HG02642 (cell line): ENCODE measurements at regions not wholly inside any gene's neighbourhood (a gene's known extent, or its start where the extent isn't known, plus 50 kb on each side); places are given as distances from the start of the nearest gene placed in this dataset.

ENCODE experiments used
- ATAC-seq: cut with Tn5 transposase; IDR thresholded peaks from one replicate; pipeline ENCODE4 v1.9.1; 2021; ENCODE audit warnings: mild to moderate bottlenecking; ENCODE audit not compliant: unreplicated experiment, poor library complexity

DNA sequence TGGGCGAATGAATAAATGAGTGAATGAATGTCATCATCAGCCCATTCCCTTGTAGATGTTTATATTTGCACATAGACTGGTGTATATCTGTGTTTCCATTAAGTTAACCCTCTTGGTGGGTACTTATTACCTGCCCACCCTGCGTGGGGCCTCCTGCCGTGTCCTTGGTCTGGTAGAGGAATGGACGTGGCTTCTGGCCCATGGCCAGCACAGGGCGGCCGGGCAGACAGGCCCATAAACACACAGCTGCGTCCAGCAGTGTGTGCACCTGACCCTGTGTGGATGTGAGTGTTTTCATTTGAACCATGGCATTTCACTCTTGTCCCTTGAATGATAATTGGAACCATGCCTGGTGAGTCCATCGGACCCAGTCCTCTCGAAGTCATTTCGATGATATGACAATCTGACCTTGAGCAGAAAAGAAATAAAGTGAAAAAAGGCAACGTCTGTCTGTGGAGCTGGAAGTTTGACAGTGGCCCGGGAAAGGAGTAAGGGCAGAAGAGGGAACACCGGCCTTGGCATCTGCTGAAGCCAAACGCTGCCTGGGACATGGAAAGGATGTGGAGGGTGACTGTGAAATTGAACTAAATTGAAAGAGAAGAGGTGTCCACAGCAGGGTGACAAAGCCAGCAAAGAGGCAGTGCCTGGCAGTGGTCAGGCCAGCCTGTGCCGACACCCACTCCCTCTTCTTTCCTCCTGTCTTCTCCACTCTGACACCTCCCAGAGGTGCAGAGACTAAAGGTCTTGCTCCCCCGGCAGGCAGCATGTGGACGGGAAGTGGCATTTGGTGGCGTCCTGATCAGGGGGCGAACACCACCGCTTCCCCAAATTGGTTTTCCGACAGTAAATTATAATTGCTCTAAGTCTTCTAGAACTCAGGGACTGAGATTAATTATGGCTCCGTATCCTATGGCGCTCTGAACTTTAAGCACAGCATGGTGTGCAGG lies 199.0 kb upstream of the ZMIZ1 start:
- no peak for ATAC-seq

DNA sequence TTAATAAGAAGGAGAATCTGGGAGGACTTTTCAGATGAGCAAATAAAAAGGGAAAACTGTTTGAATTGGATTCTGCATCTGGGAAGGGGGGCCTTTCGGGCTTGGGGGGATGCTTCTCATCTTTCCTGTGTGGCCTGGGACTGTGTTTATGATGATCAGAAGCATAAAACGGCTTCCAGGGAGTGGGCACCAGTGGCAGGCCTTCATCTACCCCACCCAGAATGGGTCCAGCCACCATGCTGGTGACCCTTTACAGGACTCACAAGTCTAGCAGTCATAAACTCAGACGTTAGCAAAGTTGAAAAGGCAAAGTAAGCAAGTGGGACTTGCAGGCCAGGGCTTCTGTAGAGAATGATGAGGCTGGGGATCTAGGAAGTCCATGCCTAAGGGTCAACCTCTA lies 198.3 kb upstream of the ZMIZ1 start:
- ATAC-seq, result no peak

DNA sequence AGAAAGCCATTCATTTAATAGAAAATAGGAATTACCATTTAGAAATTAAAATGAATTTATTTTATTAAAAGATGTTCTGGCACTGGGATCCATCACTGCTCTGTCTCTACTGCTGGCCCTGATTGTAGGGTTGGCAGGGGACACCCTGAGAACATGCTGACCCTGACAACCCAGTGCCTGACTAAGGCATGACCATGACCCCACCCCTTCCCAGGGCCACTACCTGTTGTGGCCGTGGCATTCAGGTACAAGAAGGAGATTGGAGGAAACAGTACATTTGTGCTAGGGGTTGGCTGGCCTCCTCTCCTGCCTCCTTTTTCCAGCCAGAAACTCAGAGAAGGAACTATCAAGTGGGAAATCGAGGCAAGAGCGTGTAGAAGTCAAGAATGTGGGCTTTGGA lies 197.0 kb upstream of the ZMIZ1 start:
- ATAC-seq, result no peak

DNA sequence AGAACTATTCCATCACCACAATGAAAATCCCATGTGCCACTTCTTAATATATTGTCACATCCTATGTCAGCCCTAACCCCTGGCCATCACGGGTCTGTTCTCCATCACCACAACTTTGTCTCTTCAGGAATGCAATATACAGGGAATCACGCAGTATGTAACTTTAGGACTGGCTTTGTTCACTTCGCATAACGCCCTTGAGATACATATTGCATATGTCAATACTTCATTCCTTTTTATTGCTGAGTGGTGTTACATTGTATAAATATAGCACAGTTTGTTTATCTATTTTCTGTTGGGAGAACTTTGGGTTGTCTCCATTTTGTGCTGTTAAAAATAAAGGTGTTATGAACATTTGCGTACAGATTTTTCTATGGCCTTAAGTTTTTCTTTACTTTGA lies 195.4 kb upstream of the ZMIZ1 start:
- no peak for ATAC-seq

DNA sequence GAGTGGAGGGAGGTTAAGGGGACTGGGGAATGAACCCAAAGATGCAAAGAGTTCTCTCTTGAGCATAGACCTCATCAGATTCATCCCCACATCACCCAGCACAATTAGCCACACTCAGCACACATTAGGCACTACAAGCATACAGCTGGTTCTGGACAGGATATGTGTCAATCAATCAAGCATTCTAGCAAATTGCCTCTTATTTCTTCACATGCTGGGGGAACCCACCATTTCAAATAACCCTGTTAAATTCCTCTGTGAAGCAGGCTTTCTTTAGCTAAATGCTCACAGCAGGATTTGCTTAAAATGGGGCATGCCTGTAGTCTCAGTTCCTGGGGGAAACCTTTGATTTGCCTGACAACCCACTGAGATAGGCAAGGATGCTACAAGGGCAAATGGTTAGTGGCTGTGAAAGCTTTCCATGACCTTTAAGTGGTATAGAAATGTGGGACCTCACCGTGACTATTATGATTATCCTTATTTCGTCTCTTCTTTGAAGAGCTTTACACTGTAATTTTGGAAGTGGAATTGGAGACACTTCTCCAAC lies 193.4 kb upstream of the ZMIZ1 start:
- no peak for ATAC-seq

DNA sequence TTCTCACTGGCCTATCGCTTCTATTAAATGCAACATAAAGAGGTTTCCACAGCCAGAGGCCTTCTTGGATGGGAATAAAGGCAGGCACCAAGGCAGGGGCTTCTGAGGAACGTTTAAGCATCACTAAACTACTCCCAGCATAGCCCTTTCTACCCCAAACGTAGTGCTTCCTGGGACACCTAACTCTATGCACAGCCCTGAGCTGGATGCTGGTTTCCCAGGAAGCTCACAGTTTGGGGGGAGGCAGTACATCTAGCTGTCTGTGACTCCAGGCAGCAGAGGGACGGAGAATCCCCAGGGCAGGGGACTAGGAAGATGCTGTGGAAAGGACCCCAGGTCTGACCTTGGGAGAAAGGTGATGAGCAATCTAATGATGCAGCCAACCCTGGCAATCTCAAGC lies 192.8 kb upstream of the ZMIZ1 start:
- ATAC-seq, result no peak

DNA sequence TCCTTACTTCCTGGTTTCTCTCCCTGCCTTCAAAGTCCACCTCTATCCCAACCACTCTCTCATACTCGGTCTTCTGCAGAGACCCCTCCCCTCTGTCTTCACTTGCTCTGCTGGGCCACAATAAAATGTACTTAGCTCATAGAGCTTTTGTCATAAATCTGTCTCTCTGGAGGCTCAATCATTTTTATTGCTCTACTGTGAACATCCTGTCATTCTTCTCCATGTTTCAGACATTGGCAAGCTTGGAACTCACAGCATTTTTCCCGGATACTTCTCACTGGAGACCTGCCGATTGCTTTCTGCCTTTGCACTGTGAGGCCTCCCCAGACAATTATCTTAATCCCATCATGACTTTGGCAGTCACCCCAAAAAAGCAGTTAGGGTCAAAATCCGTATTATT lies 192.3 kb upstream of the ZMIZ1 start:
- no peak for ATAC-seq

DNA sequence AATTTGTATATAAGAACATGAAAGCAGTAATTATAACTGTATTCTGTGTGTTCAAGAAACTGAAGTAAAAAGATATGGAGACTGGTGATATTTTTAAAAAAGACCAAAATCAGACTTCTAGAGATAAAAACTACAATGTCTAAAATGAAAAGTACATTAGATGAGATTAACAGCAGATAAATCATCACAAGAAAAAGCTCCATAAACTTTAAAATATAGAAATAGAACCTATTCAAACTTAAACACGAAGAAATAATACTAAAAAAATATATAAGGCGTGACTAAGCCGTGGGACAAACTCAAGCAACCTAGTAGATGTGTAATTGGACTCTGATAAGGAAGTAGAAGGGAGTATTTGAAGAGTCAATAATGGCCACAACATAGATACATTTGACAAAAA lies 189.1 kb upstream of the ZMIZ1 start:
- no peak for ATAC-seq

DNA sequence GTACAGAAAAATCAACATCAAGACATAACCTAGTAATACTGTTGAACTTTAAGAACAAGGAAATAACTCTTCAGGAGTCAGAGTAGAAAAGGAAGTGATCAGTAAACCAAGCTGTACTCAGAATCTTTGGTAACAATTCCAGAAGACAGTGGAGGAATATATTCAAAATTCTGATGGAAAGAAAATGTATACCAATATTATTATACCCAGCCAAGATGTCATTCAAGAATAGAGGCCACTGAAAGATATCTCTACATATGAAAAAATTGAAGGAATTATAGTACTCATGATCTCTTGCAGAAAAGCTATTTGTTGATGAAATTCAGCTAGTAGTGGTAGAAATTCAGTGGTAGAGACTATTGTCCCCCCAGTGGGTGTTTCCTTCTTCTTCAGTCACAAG lies 182.6 kb upstream of the ZMIZ1 start:
- no peak for ATAC-seq

DNA sequence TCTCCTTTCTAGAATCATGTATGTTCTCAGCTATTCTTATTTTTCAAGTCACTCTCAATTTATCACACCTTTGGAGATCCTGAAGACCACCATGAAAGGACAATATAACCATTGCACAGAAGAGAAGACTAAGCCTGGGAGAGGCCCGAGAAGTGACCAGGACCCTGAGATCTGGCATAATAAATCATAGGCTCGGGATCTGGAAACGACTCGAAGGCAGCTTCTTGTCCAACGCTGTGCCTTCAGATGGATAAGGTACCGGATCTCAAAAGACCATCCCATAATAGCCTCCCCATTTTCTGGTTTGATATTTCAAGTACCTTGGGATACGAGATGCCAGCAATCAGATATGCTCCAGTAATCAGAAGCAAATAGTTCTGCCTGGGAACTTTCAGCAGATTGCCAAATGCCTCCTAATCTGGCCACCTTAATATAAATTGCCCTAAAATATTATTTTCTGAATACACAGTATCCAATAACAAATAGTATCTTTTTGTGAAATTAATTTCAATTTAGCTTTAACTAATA lies 179.2 kb upstream of the ZMIZ1 start:
- ATAC-seq, result no peak

DNA sequence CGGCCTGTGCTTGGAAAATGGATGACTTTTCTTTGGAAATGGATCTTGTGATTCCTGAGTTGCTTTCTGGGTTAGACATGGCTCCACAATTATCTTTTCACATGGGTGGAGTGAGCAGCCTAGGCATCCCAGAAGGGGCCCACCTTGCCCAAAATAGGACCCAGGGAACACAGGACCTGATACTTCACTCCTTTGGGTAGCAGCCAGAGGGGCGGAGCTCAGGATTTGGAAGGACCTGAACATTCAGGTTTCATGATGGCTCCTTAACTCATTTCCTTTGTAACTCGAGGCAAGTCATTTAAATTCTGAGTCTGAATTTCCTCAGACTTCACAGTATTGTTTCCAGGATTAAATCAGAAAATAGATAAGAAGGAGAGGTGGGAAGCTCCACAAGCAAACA lies 178.3 kb upstream of the ZMIZ1 start:
- no peak for ATAC-seq

DNA sequence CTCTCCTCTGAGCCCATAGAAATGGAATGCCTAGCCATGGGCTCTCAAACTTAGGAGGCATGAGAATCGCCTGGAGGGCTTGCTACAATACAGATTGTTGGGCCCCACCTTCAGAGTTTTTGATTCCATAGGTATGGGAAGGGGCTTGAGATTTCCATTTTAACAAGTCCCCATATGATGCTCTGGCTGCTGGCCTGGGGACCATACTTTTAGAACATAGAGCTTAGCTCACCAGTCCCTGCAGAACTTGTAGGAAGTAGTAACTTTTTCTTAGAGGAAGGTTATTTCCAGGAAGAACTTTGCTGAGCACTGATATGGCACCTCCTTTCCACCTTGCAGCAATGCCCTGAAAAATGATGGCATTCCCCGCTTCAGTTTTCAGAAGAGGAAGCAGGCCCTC lies 177.0 kb upstream of the ZMIZ1 start:
- no peak for ATAC-seq

DNA sequence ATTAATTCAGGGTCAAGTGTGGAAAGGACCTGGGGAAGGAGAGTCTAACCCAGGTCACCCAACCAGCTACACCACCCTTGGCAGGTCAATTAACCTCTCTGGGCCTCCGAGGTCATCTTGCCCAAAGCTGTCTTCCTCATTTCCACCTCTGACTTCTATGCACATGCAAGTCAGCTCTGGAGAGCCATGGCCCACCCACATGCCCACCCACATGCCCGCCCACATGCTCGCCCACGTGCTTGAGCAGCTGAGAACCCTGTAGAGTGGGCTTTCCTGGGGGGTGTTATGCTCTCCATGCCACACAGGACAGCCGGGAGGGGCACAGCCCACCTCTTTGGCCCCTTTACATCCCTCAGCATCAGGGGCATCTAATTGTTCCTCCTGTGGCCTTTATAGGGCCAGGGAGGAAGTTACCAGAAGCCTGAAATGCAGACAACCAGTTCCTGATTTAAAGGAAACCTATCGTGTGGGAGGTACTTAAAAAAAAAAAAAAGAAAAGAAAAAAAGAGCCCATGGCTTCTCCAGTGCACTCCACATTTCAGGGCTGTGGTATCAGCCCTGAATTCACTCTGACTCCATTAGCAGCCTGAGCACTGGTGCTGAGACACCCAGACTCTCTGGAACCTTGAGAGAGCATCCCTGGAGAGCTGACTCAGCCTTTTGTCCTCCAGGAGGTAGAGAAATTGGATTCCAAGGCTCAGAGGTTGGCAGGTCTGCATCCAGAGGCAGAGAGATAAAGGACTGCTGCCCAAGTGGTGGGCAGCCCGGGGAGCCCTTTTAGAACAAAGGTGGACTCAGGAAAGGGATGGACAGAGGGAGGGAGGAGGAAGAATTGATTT lies 176.2 kb upstream of the ZMIZ1 start:
- ATAC-seq, result no peak

DNA sequence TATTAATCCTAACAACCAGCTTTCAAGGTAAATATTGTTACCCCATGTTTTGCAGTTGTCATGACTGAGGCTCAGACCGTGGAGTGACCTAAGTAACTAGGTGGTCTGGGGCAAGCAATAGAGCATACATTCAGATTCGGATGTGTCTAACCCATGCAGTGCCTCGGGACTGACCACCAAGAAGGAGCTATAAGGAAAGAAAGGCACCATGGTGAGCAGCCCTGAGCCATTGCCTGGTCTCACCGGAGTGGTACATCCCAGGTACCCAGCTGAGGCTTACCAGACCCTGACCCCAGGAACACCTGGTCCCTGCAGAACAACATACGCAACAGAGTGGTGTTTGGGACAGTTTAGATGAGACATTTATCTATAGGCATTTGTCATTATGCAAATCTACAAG lies 175.5 kb upstream of the ZMIZ1 start:
- ATAC-seq, result no peak

DNA sequence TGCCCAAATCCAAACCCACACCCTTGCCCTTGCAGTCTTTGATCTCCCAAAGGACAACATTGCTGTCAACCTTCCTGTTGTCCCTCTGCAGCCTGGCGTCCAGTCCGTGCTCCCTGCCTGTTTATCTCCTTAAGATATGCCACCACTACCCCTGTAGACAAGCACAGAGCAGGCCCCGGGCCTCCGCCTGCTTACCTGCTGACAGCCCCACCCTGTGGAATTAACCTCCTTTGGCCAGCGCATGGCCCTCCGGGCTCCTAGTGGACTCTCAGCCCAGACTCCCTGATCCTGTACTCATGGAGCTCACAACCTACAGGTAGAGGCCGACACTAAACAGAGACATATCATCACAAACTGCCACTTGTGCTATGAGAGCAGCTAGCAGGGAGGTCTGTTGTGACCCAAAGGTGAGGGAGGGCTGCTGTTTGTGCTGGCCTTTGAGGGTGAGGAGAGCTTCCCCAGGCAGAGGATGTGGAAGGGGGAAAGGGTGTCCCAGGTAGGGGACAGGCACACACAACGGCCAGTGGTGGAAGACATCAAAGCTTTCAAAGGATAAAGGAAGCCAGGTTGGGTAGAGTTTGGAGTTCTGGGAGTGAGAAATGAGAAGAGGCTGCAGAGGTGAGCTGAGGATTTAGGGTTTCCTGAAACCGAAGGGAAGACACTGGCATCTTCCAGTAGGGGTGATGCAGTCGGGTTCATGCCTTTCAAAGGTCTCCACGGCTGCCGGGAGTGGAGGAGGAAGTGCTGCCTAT lies 174.5 kb upstream of the ZMIZ1 start:
- ATAC-seq, result no peak

DNA sequence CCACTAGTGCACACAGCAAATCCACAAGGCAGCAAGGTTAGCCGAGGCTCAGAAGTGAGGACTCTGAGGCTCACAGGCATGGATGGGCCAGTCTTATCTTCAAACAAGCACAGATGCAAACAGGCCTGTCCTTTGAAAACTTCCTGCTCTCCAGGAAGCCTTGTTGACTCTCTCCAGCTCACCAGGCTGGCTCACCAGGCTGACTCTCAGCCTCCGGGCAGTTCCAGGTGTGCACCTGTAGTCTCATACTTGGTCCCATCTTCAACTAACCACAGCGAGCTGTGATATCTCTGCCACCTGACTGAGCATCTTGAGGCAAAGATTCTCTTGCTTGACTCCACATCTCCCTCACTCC lies 173.9 kb upstream of the ZMIZ1 start:
- ATAC-seq, result no peak

DNA sequence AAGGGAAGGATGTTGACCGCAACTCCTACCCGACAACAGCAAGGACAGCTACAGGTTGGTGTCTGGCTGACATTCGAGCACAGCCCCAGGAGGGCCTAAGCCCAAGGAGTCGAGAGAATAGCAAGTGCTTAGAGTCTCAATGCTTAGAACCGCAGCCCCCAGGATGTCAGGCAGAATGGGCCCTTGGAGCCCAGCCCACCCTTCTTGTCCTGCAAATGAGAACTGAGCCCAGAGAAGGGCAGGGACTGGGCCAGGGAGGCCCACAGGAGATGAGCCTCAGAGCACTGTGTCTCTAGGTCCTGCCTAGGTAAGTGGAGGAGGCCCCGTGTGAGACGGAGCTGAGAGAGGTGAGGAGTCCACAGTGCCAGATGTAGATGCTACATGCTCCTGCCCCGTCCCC lies 173.3 kb upstream of the ZMIZ1 start:
- no peak for ATAC-seq

DNA sequence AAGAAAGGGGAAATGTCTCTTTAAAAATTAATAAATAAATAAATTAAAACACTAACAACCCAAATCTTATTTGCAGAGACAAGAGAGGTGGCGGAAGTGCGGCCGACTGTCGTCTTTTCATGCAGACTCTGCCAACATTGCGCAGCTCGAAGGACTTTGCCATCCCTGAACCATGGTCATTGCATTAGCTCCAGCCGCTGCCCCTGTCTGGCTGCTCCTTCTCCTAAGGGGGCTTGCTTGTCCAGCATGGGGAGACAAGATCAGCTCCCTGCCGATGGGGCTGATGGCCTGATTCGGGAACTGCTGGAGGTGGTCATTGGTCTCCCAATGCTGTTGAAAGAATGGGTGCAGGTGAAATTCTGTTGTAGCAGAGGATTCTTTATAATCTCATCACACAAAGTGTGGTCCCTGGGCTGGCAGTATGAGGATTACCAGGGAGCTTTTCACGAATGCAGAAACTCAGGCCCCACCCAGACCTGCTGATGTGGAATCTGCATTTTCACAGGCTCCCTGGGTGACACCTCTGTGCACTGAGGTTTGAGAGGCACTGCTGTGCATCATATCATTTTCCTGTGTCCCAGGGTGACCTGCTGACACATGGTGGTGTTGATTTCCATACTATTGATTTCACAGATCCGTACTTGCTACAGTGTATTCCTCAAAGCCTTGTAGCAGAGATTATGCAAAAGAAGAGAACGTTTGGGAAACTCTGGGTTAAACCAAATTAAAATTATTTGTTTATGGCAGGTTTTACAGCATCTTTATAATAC lies 172.4 kb upstream of the ZMIZ1 start:
- ATAC-seq, result no peak

DNA sequence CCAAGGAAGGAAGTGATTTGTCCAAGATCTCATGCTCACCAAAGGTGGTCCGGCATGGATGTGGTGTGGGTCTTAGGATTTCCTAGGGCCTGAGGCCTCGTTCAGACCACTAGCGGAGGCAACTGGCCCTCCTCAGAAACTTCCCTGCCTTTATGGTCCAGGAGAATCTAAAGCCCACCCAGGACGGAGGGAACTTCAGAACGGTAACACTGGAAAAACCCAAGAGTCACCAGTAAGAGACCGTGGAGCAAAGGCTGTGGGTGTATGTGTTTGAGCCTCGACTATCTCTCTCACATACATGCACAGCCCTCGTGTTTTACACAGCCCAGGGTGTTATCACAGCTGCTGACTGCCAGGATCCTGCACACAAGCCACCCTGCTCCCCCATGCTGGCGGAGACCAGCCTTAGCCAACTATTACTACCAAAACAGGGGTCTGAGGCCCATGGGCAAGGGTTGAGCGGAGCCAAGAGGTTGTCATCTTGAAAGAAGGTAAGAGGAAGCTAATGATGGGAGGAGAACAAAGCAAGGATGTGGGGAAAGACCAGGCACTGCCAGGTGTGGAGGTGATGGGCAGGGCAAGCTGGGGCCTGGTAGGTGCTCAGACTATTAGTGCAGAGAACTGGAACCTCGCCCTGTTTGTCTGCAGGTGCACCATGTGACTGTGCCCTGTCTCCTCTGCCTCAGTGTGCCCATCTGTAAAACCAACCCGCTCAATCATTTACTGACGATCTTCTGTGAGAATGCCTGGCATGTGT lies 170.2 kb upstream of the ZMIZ1 start:
- no peak for ATAC-seq
